H1 (cell line): ENCODE measurements at regions not wholly inside any gene's neighbourhood (a gene's known extent, or its start where the extent isn't known, plus 50 kb on each side); places are given as distances from the start of the nearest gene placed in this dataset.

Experiments used
- CTCF ChIA-PET: fragments of 300-600 bp; sonication (Branson Sonifier 250); formaldehyde crosslinking; loops from one replicate; lab custom pipeline; 2021; ENCODE audit not compliant: partially characterized antibody; lab: Charles Lee
- POLR2A ChIA-PET: fragments of 300-600 bp; sonication (Branson Sonifier 250); formaldehyde crosslinking; loops from one replicate; lab custom pipeline; 2021; ENCODE audit warnings: inconsistent platforms; ENCODE audit not compliant: partially characterized antibody; lab: Charles Lee
- DNase-seq, 2 experiments: peaks; one replicate each; pipeline versions ENCODE4 v3.0.0 to v3.0.0-alpha.2; 2010 to 2022; ENCODE audit warnings: low spot score in 2 of 2, low read depth in 1 of 2, mixed read lengths in 1 of 2
- FAIRE-seq: peaks from 2 replicates; lab custom pipeline; 2011; peaks lifted over from hg19 to GRCh38; lab: Jason Lieb, UNC
- H2AFZ ChIP-seq: 2 replicates; pipeline ENCODE4 v1.8.1; 2012; ENCODE audit warnings: low read length, inconsistent platforms
- H2AK5ac ChIP-seq: 2 replicates; pipeline ENCODE4 v1.6.1; 2013; ENCODE audit warnings: low read depth, low read length
- H2BK120ac ChIP-seq: replicated peaks from 2 replicates; pipeline ENCODE3; 2013; ENCODE audit warnings: low read depth, low read length, inconsistent platforms
- H2BK12ac ChIP-seq: 2 replicates; pipeline ENCODE4 v1.6.1; 2013; ENCODE audit warnings: low read depth, low read length
- H2BK15ac ChIP-seq: 2 replicates; pipeline ENCODE4 v1.6.1; 2013; ENCODE audit warnings: low read length
- H2BK20ac ChIP-seq: 2 replicates; pipeline ENCODE4 v1.6.1; 2013; ENCODE audit warnings: low read length
- H2BK5ac ChIP-seq: 2 replicates; pipeline ENCODE4 v1.6.1; 2013; ENCODE audit warnings: low read depth, low read length
- H3K14ac ChIP-seq: 2 replicates; pipeline ENCODE4 v1.6.1; 2013; ENCODE audit warnings: inconsistent platforms; ENCODE audit not compliant: insufficient read length
- H3K18ac ChIP-seq: 2 replicates; pipeline ENCODE4 v1.6.1; 2013; ENCODE audit warnings: low read length; ENCODE audit errors: extremely low read depth
- H3K23ac ChIP-seq: 2 replicates; pipeline ENCODE4 v1.6.1; 2013; ENCODE audit warnings: inconsistent platforms; ENCODE audit not compliant: insufficient read length
- H3K23me2 ChIP-seq: 2 replicates; pipeline ENCODE4 v1.6.1; 2013; ENCODE audit warnings: low read depth, low read length
- H3K27ac ChIP-seq: 2 replicates; pipeline ENCODE4 v1.6.1; 2011; ENCODE audit warnings: low read depth, low read length, inconsistent platforms
- H3K27me3 ChIP-seq, 4 experiments: replicated peaks in 1 of 4; 1 replicate in 1 of 4; 2 replicates in 3 of 4; pipeline versions ENCODE4 v1.6.1 to v1.8.1; 2011 to 2013; ENCODE audit warnings: low read length in 3 of 4, mild to moderate bottlenecking in 3 of 4, inconsistent platforms in 2 of 4, mixed read lengths in 2 of 4, moderate library complexity in 1 of 4; ENCODE audit not compliant: control insufficient read depth in 3 of 4, insufficient read depth in 3 of 4; ENCODE audit errors: extremely low read depth in 1 of 4
- H3K36me3 ChIP-seq, 4 experiments: 2 replicates each; pipeline versions ENCODE4 v1.6.1 to v1.8.1; 2011 to 2013; ENCODE audit warnings: mild to moderate bottlenecking in 4 of 4, low read length in 3 of 4, moderate library complexity in 2 of 4, control low read depth in 1 of 4, inconsistent platforms in 1 of 4; ENCODE audit not compliant: insufficient read depth in 4 of 4, control insufficient read depth in 2 of 4
- H3K4ac ChIP-seq: replicated peaks from 2 replicates; pipeline ENCODE3; 2013; ENCODE audit warnings: low read length, low read depth, mixed read lengths, inconsistent platforms; ENCODE audit not compliant: insufficient read length
- H3K4me1 ChIP-seq, 4 experiments: replicated peaks in 1 of 4; 1 replicate in 1 of 4; 2 replicates in 3 of 4; pipeline versions ENCODE4 v1.6.1 to v1.8.1; 2011 to 2013; ENCODE audit warnings: low read length in 3 of 4, inconsistent platforms in 2 of 4, mixed read lengths in 1 of 4; ENCODE audit not compliant: insufficient read depth in 4 of 4, control insufficient read depth in 3 of 4
- H3K4me2 ChIP-seq, 2 experiments: 2 replicates each; pipeline versions ENCODE4 v1.6.1 to v1.8.1; 2011 to 2013; ENCODE audit warnings: low read depth in 2 of 2, low read length in 2 of 2, control low read depth in 1 of 2, inconsistent platforms in 1 of 2, mild to moderate bottlenecking in 1 of 2; ENCODE audit not compliant: insufficient read depth in 1 of 2
- H3K4me3 ChIP-seq, 4 experiments: fragments of 200-600, 300-600 bp in 1 of 4; sonication (generic), shearing (Covaris generic), sonication (Bioruptor Twin) in 1 of 4; 2 replicates each; pipeline versions ENCODE4 v1.5.1 to v1.8.1; 2011 to 2016; ENCODE audit warnings: low read length in 4 of 4, low read depth in 3 of 4, control low read depth in 2 of 4, inconsistent platforms in 2 of 4, mild to moderate bottlenecking in 2 of 4, mixed read lengths in 1 of 4, moderate library complexity in 1 of 4; ENCODE audit not compliant: insufficient read depth in 2 of 4; ENCODE audit errors: extremely low read depth in 1 of 4
- H3K56ac ChIP-seq: replicated peaks from 2 replicates; pipeline ENCODE3; 2013; ENCODE audit warnings: low read depth, mild to moderate bottlenecking, mixed read lengths, low read length, inconsistent platforms; ENCODE audit not compliant: insufficient read length
- H3K79me1 ChIP-seq: 2 replicates; pipeline ENCODE4 v1.6.1; 2013; ENCODE audit warnings: low read depth, low read length, control low read depth
- H3K79me2 ChIP-seq, 2 experiments: 2 replicates each; pipeline versions ENCODE4 v1.6.1 to v1.8.1; 2012 to 2013; ENCODE audit warnings: low read length in 2 of 2, mild to moderate bottlenecking in 2 of 2, inconsistent platforms in 1 of 2; ENCODE audit not compliant: insufficient read depth in 2 of 2, control insufficient read depth in 1 of 2
- H3K9ac ChIP-seq, 4 experiments: replicated peaks in 1 of 4; 1 replicate in 1 of 4; 2 replicates in 3 of 4; pipeline versions ENCODE4 v1.6.1 to v1.8.1; 2011 to 2013; ENCODE audit warnings: low read depth in 3 of 4, low read length in 3 of 4, control low read depth in 2 of 4, mild to moderate bottlenecking in 2 of 4, moderate library complexity in 2 of 4, inconsistent platforms in 1 of 4; ENCODE audit errors: extremely low read depth in 1 of 4
- H3K9me3 ChIP-seq, 2 experiments: 2 replicates each; pipeline versions ENCODE4 v1.6.1 to v1.8.1; 2012 to 2013; ENCODE audit warnings: mild to moderate bottlenecking in 2 of 2, moderate library complexity in 2 of 2, control low read depth in 1 of 2, inconsistent platforms in 1 of 2, low read depth in 1 of 2, low read length in 1 of 2, mixed read lengths in 1 of 2; ENCODE audit not compliant: insufficient read depth in 2 of 2
- H4K20me1 ChIP-seq, 2 experiments: replicated peaks in 1 of 2; 2 replicates each; pipeline versions ENCODE3 to v1.8.1; 2011 to 2013; ENCODE audit warnings: inconsistent platforms in 2 of 2, low read length in 2 of 2, mild to moderate bottlenecking in 1 of 2; ENCODE audit not compliant: insufficient read depth in 2 of 2, control insufficient read depth in 1 of 2
- H4K5ac ChIP-seq: 2 replicates; pipeline ENCODE4 v1.6.1; 2013; ENCODE audit warnings: low read length, low read depth, mixed read lengths, inconsistent platforms; ENCODE audit not compliant: insufficient read length
- H4K8ac ChIP-seq: 2 replicates; pipeline ENCODE4 v1.8.0; 2013; ENCODE audit warnings: mild to moderate bottlenecking, moderate library complexity, low read length, inconsistent platforms; ENCODE audit not compliant: insufficient read depth; ENCODE audit errors: extremely low read depth
- H4K91ac ChIP-seq: replicated peaks from 2 replicates; pipeline ENCODE3; 2013; ENCODE audit warnings: low read length, mixed read lengths, inconsistent platforms; ENCODE audit not compliant: insufficient read length
- EZH2 ChIP-seq: fragments of 200-600 bp; sonication (generic); IDR thresholded peaks from 2 replicates; pipeline ENCODE4 v1.7.1; 2012; ENCODE audit warnings: low read depth, mild to moderate bottlenecking, moderate library complexity, low read length, inconsistent platforms; ENCODE audit not compliant: severe bottlenecking
- POLR2A ChIP-seq, 2 experiments: IDR thresholded peaks; 1 replicate in 1 of 2; 2 replicates in 1 of 2; pipeline ENCODE4 v1.6.1; 2011; ENCODE audit warnings: low read depth in 2 of 2, low read length in 2 of 2, mild to moderate bottlenecking in 2 of 2; ENCODE audit errors: control extremely low read depth in 1 of 2
- TAF7 ChIP-seq: optimal IDR thresholded peaks from 2 replicates; pipeline ENCODE3; 2011; ENCODE audit warnings: low read depth, mild to moderate bottlenecking, inconsistent platforms, low read length, moderate library complexity, borderline replicate concordance
- WGBS, 2 experiments: shearing (Covaris generic) in 1 of 2; methylation state at CpG; one replicate each; pipeline versions ENCODE4 v1.1.6 to v1.1.7; 2013 to 2015; ENCODE audit warnings: low lambda C conversion rate in 2 of 2, mixed read lengths in 2 of 2, inconsistent platforms in 1 of 2, low coverage in 1 of 2, missing lambda C conversion rate in 1 of 2; ENCODE audit not compliant: insufficient replicate concordance in 2 of 2, insufficient coverage in 1 of 2, insufficient read length in 1 of 2; ENCODE audit errors: extremely low coverage in 1 of 2, missing lambda C conversion rate in 1 of 2; 5-methylcytosine and 5-hydroxymethylcytosine counted together

DNA sequence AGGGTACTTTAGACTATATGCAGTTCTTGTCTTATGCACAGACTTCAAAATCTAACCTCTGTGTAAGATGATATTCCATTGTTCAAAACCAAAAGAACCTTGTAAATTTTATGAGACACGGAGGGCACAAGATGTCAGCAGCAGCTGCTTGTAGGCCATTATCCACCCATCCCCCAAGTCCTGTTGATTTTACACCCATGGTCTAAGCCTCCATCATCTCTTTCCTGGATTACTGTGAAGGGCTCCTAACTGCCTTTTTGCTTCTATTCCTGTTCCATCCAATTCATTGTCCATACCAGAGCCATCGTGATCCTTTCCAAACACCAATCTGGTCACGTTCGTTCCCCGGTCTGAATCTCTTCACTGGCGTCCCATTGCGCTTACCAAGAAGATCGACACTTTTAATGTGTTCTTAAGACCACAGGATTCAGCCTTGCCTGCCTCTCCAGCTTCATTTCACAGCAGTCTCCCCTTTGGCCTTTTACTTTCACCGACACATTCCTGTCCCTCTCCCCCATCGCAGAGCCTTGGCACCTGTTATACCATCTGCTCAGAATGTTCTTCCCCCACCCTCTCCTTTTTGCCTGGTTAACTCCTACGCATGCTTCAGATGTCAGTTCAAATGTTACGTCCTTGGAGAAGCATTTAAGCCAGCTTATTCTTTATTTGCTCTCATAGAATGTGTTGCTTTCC is 107.3 kb upstream of the POU3F1 start:
- FAIRE-seq: no peak
- CTCF ChIA-PET: interaction anchor here (0.7 to 4.3 kb wide), 4 partner anchors 14 to 434 kb away, joined by 3 to 30 read pairs (median 3); no protein-coding TSS in a partner anchor

More for the DNA sequence above, 107.3 kb upstream of the POU3F1 start:
- H3K23ac ChIP-seq: no peak overlapping the region
- no peak overlapping the region for H2BK20ac ChIP-seq
- H3K79me2 ChIP-seq: no peaks in the 10 kb centered on the region
- DNase-seq: no peak
- H3K23me2 ChIP-seq: no peaks in the 10 kb centered on the region
- peak overlapping the region; percentile 0 to 19; a peak in 2 of 4 replicates for H3K4me2 ChIP-seq
- no peak overlapping the region for H2BK12ac ChIP-seq
- no peak overlapping the region for H2BK15ac ChIP-seq
- no peak overlapping the region for H4K91ac ChIP-seq
- no peak overlapping the region for H4K5ac ChIP-seq
- no peak overlapping the region for H3K4ac ChIP-seq
- H3K4me3 ChIP-seq: no peak overlapping the region
- H2AFZ ChIP-seq: no peak overlapping the region
- H2AK5ac ChIP-seq: no peak overlapping the region
- H3K36me3 ChIP-seq: no peaks in the 10 kb centered on the region
- H4K8ac ChIP-seq: no peak overlapping the region
- no peak overlapping the region for H3K9ac ChIP-seq
- H3K14ac ChIP-seq: no peak overlapping the region
- H3K56ac ChIP-seq: no peak overlapping the region
- no peaks in the 10 kb centered on the region for H3K79me1 ChIP-seq
- peaks cover 2 to 10% (median 6%) of the 10 kb centered on the region in 4 experiments; a peak in 5 of 7 replicates for H3K4me1 ChIP-seq
- H3K18ac ChIP-seq: 0 out of 2 replicates have a peak overlapping the region, but pooled peaks have one; percentile 4
- no peak overlapping the region for H3K27ac ChIP-seq
- no peaks in the 10 kb centered on the region for H4K20me1 ChIP-seq
- no peaks in the 10 kb centered on the region; a peak in 1 of 4 replicates for H3K9me3 ChIP-seq
- 88% methylated on average over 12 of the region's 12 CpGs; no CpG with 5 or more reads in 1 of the 2 experiments for WGBS, 2 experiments
- H3K27me3 ChIP-seq: no peaks in the 10 kb centered on the region; a peak in 1 of 7 replicates
- H2BK5ac ChIP-seq: no peak overlapping the region
- no peak overlapping the region for H2BK120ac ChIP-seq
- no peak for TF ChIP-seq EZH2
- TF ChIP-seq TAF7: peak; percentile 59
- TF ChIP-seq POLR2A (IDR thresholded peaks at IDR 0.05; ENCODE audit: control extremely low read depth in 1 of 2, low read depth in 2 of 2, low read length in 2 of 2): peak in 1 of 2 experiments; percentile 23; a peak in 1 of 3 replicates
- POLR2A ChIA-PET: interaction anchor here (1.2 kb wide), 1 partner anchor 11 kb away, joined by 3 read pairs; no protein-coding TSS in a partner anchor
